Amniotic epithelial cell (primary cell): ENCODE measurements at regions not wholly inside any gene's neighbourhood (a gene's known extent, or its start where the extent isn't known, plus 50 kb on each side); places are given as distances from the start of the nearest gene placed in this dataset.

Experiments
- DNase-seq: peaks from one replicate; pipeline ENCODE4 v3.0.0-alpha.2; 2010; ENCODE audit warnings: low read depth

DNA sequence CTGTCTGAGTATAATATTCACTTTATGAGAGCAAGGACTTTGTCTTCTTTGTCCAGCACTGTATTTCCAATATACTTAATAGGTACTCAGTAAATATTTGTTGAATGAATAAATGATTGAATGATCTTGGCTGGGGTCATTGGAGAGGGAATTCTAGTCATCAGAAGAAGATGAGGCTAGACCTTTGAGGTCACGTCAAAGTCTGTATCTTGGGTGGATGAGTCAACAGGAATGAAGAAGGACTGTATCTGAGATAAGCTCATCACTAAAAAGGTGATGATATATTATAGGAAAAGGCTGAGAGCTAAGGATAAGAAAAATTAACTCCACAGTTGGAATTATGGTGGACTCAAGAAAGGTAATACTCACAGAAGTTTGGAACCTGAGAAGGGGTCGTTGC, 125.1 kb upstream of the MAGI3 start:
- no peak for DNase-seq

DNA sequence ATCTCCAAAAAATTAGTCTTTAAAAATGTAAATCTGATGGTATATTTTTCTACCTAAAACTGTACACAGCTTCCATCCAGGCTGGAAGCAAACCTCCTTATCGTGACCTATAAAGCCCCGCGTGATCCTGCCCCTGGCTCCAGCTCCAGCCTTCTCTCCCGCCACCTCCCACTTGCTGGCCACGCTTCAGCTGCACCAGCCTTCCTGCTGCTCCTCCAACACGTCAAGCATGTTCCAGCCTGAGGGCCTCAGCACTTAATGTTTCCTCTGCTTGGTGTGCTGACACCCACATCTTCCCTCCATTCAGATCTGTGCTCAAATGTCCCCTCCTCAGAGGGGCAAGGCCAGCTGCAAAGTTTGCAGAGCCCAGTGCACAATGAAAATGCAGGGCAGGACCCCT, 123.5 kb upstream of the MAGI3 start:
- no peak for DNase-seq

DNA sequence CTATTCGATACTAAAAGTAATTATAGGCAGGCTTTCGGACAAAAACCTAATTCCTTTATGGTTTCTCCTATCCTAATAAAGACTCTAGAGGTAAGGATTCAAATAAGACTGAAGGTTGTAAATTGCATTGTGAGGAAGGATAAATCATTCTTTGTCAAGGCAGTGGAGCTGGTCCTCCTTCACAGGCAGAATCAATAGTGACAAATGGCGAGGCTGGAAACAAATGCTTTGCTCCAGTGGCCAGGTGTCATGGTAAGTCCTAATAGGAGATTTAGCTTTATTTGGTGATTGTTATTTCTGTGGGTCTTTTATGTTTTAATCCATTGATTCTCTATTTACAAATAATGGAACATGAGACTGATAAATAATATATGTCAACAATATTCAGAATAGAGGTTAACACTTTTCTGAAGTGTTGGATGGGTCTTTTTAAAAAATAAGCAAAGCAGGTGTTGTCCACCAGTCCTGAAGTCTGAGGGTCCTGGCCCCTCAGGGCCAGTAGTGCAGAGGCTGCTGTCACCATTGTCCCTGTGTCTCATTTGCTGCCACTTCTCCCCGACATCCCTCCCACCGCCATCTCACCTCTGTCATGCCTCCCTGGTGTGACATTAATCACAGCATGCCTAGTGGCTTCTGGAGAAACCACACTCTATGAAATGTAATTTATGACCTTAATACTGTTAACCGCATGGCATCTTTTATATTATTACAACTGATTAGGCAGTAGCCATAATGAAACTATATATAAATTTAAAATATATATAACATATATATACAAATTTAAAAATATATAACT, 120.9 kb upstream of the MAGI3 start:
- DNase-seq, result no peak

DNA sequence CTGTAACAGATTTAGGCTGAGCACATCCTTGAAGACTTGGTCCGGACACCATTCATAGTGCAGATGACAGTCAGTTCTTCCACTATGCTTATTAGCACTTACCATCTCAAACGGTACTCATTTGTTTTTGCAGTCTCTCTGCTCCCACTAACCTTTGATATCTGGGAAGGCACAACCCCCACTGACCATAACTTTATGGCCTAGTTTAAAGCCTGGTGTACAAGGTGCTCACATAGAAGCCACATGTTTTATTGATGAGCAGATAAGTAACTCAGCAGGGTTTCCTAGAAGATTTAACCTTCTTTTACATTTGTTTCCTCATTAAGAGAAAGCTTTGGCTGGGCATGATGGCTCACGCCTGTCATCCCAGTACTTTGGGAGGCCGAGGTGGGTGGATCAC, 119.3 kb upstream of the MAGI3 start:
- DNase-seq, result no peak

DNA sequence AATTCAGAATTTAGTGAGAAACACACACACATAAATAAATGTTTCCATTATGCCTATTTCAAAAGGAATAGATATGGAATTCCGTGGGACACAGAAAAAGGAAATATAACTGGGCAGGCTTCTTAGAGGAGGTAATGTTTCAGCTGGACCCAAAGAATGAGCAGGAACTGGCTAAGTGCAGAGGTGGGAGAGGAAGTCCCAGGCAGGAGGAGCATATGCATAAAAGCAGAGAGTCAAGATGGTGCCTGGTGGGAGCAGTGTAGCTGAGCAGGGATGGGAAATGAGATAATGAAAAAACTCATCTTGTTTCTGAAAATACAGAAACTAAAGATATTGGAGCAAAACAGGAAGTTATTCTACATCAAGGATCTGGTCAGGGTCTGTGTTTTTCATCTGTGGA, 115.2 kb upstream of the MAGI3 start:
- no peak for DNase-seq

DNA sequence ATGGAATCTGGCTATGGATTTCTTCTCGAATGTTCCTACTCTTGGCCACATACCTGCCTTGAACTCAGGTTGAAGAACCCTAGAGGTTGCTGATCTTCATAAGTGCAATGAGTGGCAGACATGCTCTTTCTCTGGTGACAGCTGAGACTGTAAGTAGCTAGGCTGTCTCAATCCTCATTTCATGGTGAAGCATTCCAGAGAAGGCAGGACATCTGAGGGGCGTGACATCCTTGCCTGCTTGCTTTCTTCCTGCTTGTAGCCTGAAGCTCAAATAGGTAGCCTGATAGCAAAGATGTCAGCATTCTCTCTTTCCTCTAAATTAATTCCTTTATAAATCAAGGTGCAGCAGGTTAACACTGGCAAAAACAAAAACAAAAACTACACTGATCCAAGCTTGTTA, 114.6 kb upstream of the MAGI3 start:
- no peak for DNase-seq

DNA sequence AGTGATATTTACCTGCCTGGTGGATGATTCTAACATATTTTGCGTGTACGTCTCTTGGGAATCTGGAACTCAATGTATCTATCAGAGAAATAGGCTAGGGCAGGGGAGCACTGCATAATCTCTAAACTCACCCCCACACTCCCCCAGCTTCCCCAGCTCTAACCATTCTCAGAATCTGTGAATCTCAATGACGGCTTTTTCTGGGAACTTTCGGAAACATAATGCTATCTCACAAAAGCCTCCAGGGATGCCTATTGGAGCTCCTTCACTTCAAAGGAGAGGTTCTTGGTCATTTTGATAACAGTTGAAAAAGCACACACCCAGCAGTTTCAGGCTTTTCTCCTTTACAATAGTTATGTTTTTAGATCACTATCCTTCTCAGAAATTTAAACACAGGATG, 113.8 kb upstream of the MAGI3 start:
- no peak for DNase-seq

DNA sequence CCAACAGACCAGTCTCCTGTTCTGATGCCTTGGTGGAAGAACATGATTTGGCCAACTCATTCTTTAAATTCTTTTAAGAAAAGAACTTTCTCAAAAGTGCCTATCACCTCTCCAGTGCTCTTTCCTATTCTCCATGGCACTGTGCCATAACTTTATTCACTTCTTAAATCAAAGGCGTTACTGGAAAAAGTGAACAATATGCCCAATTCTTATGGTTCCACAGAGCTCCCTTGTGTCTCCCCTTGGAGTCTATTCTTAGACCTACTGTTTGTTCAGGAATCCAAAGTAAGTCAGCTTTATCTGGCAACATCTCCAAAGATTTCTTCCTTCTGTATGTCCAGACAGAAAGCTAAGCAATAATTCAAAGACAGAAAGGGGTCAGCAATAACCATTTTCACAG, 111.9 kb upstream of the MAGI3 start:
- DNase-seq, result no peak

DNA sequence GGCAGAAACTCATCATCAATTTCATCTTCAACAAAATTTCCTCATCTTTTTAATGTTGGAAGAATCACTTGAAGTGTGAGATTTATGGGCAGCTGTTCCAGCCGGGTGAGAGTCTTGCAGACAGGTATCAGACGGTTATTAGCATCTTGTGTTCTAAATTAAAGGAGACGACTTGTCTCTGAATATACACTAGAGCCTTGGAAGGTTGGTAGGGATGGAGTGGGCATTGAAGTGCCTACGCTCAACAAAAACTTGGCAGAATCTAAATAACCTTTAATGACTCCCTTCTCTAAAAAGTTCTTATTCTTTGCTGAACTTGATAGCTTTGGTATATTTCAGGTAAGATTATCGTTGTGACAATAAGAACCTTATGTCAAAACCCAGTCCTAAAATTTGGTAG, 111.5 kb upstream of the MAGI3 start:
- no peak for DNase-seq

DNA sequence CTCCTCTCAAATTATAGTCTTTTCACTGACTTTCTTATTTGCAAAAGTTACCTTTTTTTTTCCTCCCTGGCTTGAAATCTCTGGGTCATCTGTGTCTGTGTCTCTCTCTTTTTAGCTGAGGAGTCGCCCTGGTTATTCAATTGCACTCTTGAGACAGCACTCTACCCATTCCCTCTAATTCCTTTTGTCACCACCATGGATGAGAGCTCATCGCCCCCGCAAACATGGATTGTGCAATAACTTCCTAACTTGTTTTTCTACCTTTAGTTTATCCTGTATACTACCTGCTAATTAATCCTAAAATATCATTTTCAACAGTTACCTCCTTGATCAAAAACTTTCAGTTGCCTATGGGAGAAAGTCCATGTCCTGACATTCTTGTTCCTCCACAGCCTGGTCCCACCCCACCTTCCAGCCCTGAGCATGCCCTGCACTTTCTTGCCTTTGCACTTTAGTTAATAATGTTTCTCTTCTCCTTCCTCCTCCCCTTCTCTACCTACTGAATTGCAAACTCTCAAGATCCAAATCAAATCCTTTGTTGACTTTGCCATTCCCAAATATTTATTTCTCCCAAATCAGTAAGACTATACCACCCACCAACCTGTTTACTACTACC, 110.4 kb upstream of the MAGI3 start:
- DNase-seq, result no peak

DNA sequence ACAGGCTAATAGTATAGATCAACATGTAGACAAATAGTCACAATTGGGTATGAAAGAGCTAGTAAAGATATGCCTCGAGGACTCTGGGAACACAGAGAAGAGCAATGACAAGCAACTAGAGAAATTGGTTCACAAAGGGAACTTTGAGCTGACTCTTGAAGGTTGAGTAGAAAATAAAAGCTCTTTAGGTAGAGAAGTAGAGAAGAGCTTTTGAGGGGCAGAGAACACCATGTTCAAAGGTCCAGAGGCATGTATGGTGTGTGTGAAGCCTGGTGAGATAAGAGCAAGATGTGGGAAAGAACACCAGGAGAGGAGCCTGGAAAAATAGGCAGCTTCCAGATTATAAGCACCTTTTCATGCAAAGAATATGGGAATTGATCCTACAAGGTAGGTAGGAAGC, 109.7 kb upstream of the MAGI3 start:
- no peak for DNase-seq

DNA sequence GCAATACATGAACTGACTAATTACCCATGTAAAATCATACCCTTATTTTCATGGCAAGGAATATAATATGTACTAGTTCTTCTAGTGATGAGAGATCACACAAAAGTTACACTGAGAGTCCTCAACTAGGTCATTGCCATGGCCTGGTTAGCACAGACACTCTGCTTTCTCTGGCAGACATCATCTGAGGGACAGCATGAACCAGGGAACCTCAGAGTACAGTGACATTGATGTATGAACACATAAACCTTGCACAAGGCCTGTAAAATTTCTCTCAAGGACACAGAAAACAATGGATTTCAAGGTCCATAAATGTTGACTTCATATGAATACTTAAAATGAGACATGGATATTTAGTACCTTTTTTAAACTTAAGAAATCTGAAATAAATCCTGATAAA, 108.8 kb upstream of the MAGI3 start:
- DNase-seq, result no peak

DNA sequence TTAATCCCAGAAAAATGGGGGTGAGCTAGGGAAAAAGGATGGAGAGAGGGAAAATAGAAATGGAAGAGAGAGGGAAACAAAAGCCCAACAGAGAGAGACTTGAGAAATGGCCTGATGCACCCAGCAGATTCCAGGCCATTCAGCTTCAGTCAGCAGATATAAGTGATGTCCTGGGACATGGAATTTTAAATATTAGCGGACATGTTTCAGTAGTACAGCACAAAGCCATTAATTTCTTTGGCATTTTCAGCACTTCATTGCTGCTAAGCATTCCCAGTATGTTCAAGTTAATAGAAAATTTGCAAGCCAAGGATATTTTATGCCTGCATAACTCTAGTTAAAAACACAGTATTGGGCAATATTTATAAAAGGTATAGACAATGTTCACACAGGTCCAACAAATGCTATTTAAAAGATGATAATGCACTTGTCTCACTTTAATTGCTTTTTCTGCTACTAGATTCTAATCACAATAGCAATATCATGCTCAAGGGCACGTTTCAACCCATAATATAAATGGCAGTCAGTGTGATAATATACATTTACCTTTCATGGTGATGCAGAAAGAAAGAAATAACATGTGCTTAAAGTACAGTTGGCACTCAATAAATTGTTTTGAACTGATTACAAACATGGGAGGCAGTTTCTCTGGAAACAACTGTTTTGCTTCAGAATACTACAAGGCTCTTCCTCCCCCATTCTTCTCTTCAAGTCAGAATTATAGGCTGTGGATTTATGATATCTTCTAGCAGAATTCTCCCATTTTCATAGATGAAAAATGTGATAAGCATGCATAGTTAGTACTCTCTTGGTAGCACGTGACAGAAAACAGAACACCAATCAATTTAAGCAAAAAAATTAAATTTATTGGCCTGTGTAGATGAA, 108.1 kb upstream of the MAGI3 start:
- DNase-seq, result peak; percentile 3

DNA sequence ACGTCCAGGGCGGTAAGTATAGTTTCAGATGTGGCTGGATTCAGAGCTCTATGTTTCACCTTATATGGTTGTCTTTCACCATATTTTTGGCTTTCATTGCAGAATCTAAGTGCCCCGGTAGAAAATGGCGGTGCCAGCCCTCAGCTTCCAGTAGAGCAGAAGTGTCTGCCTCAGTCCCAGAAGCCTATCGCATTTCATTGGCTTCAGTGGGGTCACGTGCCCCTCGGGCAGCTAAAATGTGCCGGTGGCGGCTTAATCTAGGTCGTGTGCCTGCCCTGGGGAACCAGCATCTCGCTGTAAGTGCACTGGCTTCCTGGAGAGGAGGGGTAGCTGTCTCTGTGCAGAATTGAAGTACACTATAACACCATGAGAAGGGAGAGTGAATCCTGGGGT, 107.4 kb upstream of the MAGI3 start:
- no peak for DNase-seq

DNA sequence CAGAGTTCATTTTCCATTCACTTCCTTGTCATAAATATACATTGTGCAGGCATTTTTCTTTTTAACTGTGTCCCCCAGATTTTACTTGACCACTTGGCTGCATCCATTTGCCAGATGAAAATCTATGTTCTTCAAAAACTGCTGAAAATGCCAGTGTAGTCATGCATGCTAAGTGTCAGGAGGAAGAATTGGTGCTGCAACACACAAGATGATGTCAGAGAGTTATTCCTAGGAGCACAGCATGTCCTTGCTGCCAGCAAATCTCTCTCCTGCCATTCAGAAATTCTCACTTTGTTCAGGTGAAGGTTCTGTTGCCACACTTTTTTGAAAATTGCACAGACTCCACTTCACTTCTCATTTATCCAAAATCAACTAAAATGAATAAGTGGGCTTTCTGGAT, 106.4 kb upstream of the MAGI3 start:
- peak; percentile 49 for DNase-seq

DNA sequence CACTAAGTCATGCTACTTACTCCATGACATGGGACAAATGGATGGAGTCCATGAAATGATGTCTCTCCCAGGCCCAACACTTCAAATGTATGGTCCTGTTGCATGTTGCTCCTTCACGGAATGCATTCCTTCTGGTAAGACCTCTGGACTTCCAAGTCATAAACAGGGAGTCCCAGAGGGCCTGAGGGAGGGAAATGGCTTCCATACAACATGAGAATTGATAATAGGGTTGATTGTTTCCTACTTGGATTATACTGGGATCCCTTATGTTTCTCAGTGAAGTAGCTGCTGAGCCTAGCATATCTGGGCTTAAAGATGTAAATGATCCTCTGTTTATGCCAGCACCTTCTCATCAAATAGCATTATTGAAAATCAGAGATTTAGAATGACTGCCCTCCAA, 104.2 kb upstream of the MAGI3 start:
- no peak for DNase-seq

DNA sequence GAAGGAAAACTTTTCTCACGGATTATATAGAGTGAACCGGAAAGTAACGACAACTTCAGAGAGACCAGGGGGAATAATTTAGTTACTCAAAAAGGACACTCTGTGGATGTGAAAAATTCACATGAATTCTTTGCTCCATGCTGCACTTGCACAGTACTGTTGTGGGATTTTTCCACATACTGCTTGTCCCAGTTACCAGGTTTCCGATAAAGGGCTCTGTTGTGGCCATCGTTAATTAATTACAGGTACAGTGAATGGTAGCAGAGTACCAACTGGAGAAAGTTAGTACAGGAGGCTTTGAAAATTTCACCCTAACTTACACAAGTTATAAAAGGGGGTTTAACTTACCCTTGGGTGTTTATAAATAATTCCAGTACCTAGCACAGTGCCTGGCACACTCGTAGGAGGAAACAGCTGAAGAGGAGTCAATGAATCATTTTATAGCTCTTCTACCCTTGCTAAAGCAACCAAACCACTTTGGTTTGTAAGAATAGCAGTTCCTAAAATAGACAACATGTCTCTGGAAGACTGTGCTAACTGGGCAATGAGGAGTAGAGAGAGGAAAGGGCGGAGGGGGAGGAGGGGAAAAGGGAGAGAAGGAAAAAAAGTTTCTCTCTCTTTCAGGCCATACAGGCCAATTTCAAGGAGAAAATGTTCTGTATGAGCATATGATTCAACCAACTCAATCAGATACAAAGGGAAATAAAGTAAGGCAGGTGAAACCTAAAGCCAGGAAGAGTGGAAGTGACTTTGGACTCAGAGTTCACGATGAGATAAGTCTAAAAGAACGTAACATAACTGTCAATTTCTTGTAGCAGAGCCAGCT, 98.3 kb upstream of the MAGI3 start:
- no peak for DNase-seq

DNA sequence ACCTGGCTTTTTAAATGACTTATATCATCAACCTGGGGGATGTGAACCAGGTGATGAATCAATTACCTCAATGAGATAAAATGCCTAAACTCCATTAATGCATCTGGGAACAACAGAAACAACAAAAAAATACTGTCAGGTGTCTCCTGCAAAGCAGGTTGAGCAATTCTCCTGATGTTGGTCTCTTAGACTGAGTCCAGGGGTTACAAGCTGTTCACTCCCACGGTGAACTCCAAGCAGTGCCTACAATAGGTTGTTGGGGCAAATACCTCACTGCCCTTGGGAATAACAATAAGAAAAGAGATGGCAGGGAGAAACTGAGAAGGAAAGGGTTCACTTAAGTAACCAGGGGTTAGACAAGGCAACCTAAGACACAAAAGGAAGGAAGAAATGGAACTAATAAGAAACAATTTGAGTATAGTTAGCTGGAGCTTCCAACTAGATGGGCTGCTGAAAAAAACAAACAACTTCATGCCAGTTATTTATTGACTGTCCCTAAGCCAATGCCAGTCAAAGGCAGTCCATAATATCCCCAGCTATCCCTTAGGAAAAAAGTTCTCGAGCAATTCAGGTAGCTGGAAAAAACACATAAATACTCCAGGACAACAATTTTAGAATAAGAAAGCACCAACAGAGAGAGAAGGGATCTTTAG, 97.6 kb upstream of the MAGI3 start:
- no peak for DNase-seq

DNA sequence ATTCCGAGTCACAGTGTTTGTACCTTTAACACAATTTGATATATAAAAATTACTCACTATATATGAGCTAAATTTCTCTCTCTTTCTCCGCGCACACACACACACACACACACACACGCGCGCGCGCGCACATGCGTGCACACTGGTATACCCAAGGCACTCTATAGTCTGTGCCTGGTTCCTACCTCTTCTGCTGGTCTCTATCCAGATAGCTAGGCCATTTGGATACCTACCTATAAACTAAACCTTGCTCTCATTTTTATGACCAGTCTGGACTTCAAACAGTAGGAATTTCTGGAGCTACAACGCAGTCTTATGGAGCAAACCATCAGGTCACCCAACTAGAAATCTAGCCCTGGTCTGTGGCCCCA, 97.1 kb upstream of the MAGI3 start:
- no peak for DNase-seq

DNA sequence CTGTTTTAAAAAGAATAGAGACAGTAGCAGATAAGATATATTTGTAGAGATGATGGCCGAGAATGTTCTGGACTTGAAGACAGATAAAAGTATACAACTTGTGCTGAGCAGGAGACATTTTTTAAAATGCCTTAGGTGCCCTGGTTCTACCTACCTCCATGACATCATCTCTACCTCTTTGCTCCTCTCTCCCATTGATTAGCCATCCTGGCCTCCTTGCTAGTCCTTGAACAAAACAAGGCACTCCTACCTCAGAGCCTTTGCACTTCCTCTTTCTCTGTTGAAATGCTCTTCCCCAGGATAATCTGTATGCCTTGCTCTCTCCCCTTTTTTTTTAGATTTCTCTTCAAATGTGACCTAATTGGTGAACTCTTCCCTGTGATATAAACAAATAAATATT, 92.6 kb upstream of the MAGI3 start:
- DNase-seq, result no peak

DNA sequence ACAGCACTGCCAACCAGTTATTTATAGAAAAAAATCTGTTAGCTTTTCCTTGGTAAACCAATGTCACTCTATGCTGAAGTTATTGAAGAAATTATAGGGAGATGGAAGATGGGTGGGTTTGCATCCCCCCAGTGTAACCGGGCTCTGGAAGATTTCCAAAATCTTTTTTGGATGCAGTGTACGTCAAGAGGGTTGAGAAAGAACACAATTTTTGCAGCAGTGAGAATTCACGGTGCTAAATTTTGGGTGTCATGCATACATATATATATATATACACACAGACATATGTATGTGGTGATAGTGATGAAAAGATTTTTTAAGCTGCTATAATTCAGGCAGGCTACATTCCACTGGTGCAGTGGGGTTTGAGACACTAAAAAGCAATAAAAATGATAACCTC, 91.4 kb upstream of the MAGI3 start:
- no peak for DNase-seq

DNA sequence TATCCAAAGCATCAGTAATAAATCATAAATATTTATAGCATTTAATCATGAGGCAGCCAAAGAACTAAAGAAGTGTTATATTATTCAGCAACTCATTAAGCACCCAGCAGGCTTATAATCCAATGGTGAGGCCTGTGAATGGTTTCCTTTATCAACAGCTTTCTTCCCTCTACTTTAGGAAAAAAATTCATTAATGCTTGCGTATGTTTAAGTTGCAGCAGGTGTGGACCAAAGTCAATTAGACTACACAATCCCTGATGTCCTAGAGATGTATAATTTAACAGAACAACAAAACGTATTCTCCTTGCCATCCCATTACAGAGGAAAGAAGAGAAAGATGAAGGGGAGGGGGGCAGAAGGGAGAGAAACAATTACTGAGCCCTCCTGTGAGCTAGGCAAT, 87.7 kb upstream of the MAGI3 start:
- no peak for DNase-seq
